NCI-H1105 treated with DMSO at 0.1 percent for 48 hours (cell line): ENCODE measurements at regions not wholly inside any gene's neighbourhood (a gene's known extent, or its start where the extent isn't known, plus 50 kb on each side); places are given as distances from the start of the nearest gene placed in this dataset.
"Not testable (repeated sequence)": the region's sequence is repeated elsewhere in the genome, so short reads cannot be mapped to it uniquely, and the experiment has no call there.

ENCODE experiments used
- DNase-seq: peaks from one replicate; lab custom pipeline; 2025; lab: John Stamatoyannopoulos, UW

DNA sequence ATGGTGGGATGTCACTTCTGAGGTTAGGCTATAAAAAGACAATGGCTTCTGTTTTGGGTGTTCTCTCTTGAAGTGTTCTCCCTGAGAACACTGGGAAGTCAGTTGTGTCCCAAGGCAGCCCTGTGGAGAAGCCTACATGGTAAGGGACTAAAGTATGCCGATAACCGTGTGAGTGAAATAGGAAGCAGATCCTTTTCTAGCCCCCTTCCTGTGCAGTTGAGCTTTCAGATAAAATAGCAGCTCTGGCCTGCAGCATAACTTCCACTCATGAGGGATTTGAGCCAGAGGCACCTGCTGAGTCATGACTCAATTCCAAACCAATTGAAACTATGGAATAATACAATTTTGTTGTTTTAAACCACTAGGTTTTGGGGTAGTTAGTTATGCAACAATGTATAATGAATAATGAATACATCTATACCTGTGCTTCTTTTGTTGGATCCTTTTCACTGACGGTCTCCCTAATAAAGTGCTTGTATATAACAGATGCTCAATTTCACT, 241.6 kb downstream of the TFAP2B start:
- no peak for DNase-seq

DNA sequence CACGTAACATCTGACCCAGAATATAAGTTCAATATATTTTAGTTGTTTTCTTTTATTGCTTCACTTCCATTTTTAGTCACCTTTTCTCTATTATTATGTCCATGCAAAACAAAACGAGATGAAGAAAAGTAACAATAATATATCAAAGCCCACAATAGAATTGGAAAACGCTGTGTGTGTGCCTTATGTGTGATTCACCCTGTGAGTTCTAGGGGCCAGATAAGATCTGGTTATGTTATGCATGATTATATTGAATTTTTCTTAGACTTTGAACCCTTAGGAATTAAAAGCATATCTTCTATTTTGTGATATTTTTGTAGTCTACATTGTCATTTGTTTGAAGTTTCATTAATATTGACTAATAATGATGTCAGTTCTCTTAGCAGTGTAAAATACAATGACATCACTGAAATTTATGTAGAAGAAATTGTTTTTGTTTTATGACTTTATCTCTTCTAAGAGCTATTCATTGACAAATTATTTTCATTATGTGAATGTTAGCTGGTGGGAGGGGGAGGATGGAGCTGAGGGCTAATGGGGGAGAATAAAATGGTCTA, 243.6 kb downstream of the TFAP2B start:
- DNase-seq = no peak

DNA sequence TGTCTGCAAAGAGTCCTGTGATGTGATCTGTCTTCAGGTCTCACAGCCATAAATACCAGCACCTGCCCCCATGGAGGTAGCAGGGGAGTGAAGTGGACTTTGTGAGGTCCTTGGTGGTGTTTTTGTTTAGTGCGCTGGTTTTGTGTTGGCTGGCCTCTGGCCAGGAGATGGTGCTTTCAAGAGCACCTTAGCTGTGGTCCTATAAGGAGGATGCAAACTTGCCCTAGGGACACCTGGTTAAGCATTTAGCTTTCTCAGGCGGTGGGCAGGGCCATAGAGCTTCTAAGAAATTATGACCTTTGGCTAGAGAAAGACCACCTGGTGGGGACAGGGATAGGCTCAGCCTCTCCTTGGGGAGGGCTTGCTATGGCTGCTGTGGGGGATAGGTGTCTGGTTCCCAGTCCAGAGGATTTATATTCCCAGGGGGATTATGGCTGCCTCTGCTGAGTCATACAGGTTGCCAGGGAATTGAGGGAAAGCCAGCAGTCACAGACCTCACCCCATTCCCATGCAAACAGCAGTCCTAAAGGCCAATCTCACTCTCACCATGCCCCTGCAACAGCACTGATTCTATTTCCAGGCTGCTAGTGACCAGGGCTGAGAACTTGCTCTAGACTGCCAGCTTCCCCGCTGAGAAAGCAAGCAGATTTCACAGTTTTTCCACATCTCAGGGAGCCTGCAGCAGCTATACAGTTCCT, 259.3 kb downstream of the TFAP2B start:
- DNase-seq = no peak

DNA sequence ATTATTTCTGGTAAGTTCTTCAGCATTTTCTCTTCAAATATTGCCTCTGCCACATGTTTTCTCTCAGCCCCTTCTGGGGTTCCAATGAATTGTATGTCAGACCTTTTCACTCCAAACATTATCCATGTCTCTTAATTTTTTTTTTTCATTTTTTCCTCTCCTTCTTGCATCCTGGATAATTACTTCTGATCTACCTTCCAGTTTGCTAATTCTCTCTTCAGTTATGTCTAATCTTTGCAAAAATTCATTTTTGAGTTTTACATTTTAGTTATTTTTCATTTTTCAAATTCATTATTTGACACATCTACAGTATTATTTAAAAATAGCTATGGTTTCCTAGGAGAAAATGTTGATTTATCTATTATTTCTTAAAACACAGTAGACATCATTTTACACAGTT, 271.7 kb downstream of the TFAP2B start:
- DNase-seq = no peak

DNA sequence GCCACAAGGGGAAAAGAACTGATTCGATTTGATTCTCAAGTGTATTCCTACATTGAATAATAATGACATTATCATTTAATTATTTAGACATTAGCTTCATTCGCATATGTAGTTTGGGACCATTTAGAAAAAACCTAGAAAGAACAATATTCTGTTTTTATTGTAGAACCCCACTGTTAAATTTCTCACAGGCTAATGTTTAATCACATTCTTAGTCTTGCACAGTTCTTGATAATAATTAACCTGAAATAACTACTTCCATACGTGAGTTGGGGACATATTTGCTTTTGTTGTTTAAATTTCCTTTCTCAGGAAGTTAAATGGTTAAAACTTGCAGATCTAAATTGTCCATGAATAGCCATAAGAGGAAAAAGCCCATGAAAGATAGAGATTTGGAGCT, 275.2 kb downstream of the TFAP2B start:
- DNase-seq = no peak

DNA sequence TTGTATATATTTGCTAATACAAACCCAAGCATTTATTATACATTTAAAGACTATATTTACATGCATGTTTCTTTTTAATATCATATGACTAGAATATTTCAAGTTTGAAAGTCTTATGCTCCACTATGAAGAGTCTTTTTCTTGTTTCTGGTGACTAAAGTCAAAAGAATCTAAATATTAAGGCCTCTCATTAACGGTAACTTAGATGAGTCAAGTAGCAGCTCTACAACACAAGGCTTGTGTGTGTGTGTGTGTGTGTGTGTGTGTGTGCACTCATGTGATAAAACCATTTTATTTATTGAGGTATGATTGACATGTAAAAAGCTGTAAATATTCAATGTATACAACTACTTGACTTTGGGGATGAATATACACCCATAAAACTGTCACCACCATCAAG, 275.6 kb downstream of the TFAP2B start:
- DNase-seq = no peak

DNA sequence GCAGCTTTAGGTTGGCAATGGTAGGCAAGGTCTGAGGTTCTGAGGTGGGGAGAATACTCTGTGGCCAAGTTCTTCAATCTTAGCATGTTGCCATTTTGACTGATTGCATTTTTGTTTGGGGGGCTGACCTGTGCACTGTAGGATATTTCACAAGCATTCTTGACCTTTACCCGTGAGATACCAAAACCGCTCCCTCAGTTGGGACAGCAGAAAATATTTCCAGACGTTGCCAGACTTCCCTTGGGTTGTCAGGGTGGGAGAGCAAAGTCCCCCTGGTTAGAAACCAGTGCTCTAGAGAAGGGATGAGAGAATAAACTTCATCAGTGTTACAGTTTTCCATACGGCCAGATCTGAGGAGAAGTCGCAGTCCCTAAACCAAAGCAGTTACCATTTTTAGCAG, 279.6 kb downstream of the TFAP2B start:
- no peak for DNase-seq

DNA sequence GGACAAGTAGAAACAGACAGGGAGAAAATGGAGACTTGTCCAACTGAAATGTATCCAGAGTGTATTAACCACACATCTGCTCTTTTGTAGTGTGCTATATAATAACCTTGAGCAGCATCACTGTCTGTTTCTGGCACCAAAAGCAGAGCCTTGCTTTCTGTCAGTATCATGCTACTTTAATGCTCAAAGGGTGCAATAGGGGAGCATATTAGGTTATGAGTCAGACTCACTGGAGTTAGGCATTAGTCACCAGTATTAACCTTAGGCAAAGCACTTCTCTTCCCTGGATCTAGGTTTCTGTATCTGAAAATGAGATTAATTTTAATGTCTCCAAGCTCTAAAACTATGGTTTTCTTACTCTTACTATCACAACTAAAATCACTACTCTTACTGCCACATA, 280.1 kb downstream of the TFAP2B start:
- no peak for DNase-seq

DNA sequence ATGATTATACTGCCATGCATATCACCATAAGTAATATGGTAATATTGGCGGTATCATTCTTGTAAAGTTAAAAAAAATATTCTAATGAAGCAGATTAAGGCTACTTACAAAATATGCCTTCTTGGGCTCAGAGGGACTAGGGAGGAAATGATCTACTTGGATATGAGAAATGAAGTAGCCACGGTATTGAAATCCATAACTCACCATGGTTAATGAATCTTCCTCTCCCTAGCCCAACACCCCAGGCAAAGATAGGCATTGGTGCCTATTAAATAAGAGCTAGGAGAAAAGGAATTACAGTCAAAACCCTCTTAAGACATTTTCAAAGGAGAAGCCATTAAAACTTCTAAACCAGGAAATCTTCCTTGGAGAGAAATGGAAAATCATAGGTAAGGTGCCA, 280.5 kb downstream of the TFAP2B start:
- no peak for DNase-seq

DNA sequence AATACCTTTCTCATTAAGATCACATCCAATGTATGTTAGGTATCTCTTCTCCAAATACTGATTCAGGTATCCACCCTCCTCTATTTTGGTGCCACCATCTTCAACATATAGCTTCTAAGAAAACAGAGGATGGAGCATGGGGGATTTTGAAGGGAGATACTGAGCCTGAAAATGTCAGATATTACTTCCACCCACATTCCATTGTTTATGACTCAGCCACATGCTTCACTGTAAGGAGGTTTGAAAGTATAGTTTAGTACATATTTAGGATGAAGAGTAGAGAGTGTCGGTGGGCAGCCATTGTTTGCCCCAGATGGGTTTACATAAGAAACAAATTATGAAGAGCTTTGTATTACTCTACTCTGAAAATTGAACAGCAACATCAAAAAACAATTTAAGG, 286.7 kb downstream of the TFAP2B start:
- DNase-seq = no peak

DNA sequence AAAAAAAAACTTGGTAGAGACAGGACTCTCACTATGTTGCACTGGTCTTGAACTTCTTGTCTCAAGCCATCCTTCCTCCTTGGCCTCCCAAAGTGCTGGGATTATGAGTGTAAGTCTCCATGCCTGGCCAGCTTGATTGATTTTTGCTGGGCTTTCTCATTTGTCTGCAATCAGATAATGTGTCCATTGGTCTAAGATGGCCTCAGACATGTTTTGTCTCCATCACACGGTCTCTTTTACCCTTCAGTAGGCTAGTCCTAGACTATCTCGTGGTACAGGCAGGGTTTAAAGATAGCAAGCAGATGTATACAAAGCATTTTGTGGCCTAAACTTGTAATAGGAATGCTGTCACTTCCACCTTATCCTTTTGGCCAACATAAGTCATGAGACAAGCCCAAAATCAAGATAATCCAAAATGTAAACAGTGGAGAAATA, 289.1 kb downstream of the TFAP2B start:
- DNase-seq = no peak

DNA sequence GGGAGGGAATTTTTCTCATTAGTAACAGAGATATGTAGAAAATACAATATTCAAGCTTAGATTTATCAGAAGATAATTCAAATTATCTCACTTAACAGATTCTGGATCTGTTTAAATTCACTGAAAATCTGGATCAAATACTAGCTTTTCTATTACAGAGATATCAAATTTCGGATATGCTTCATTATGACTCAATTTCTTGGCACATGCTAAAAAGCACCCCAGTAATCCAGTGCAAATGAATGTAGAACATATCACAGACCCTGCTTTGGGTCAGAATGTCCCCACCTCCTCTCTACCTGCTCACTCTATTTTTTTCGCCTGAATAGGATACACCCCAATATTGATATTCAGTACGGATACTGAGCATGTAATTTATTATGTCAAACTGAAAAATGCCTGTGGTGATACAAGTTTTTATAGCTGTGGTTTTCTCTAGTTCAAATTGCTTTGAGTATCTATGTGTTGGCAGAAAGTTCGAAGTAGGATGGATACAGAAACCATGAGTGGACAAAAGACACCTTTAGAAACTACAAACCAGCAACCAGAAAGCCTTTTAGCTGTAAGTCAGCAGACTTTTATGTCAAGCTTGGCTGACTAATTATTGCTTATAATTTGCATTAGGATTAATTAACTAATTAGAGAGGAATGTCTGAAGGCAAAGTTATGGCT, 290.0 kb downstream of the TFAP2B start:
- no peak for DNase-seq

DNA sequence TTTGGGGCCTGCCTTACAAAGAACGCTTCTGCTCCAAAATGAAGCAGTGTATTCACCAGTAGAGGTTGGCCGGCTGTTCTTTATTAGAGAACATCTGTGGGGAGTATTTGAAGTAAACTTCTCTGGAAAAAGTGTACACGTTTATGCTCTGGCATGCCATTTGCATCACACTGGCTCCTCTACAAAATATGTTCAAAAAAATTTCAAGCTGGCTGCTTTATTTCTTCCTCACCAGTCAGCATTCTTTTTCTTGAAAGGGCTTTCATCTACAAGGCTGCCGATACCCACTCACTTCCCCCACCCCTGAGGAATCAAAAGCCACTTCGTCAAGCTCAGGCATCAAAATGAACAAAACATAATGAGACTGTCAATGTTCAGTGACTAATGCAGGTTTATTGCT, 294.1 kb downstream of the TFAP2B start:
- DNase-seq = no peak

DNA sequence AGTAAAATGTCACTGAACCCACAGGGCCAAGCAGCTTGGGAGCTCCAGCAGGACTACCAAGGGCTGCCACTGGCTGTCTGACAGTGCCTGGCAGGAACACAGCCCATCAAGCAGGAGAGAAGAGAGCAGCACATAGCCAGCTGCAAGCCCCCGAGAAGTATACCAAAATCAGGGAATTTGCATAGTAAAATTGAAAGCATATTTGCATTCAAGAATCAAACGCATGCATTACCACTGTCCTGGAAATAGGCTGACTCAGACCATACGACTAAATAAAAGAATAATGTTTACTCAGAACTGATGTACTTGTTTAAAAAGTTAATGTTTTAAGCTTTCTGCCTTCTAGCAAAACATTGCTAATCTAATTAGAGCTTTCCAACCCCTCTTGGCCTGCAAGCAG, 298.1 kb downstream of the TFAP2B start:
- no peak for DNase-seq

DNA sequence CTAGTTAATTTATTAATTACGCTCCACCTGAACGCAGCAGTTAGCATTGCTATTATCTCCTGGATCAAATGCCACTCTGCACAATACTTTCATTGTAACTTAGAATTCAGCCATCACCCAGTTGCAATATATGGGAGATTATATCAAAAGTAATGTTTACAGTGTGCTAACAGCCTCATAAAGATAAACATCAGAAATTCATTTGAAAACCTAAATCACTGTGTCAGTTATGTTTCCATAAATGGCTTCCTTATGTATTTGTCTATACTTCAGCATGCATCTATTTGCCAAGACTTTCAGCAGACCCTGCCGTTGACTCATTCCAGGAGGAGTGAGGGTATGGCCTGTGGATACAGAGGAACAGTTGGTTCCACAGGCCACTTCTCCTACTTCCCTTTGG, 300.1 kb downstream of the TFAP2B start:
- peak; percentile 8 for DNase-seq

DNA sequence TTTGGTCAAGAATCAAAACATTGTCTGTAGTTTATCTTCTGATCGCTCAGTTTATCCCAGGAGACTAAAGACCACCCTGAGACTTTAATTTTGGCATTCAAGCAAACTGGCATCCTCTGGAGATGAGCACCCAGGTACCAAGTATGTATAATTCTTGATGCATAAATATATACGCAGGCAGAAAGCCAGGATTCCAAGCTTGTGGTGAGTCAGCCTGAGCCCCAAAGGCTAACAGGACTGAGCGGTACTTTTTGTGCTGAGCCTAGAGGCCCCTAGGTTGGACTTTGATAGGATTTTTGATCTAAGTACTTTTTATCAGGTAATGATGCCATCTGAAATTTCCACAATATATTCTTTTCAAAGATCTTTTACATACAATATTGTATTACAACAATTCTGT, 301.3 kb downstream of the TFAP2B start:
- no peak for DNase-seq

DNA sequence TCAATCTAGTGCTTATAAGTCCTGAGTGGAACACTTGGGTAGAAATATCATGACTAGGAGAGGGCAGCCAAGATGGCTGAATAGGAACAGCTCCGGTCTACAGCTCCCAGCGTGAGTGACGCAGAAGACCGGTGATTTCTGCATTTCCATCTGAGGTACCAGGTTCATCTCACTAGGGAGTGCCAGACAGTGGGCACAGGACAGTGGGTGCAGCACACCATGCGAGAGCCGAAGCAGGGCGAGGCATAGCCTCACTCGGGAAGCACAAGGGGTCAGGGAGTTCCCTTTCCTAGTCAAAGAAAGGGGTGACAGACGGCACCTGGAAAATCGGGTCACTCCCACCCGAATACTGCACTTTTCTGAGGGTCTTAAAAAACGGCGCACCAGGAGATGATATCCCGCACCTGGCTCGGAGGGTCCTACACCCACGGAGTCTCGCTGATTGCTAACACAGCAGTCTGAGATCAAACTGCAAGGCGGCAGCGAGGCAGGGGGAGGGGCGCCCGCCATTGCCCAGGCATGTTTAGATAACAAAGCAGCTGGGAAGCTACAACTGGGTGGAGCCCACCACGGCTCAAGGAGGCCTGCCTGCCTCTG, 302.8 kb downstream of the TFAP2B start:
- DNase-seq = not testable (repeated sequence)

DNA sequence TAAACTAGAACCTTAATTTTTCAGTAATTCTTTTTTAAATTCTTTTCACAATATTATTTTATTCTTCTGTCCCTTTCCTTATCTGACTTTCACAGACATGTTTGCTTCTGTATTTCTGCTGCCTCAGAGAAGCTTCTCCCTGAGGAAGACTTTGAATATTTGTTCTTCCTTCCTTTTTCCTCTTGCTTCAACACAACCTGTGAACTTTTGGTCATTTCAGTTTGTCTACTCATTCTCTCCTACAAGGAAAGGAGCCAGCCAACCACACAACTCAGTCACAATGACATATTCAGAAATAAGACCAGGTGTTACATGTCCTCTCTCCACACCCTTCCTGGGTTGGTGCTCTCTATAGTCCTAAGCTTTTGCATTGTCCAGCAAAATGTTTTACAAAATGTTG, 310.4 kb downstream of the TFAP2B start:
- DNase-seq = no peak

DNA sequence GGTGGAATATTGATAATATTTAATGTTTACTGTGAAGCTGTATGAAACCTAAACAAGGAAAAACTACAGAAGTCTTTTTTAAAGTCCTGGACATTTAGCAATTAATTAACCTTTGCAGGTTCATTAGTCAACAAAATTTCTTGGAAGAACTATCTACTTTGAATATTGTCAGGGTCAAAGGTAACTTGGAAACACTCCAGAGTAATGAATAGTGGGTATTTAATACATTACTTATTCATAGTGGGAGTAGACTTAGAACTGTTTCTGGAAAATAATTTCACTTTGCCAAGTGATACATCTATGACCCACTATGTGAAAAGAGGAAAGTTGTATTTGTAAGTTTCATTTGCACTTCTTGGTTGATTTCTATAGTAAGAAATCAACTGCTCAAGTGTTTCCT, 319.1 kb downstream of the TFAP2B start:
- no peak for DNase-seq

DNA sequence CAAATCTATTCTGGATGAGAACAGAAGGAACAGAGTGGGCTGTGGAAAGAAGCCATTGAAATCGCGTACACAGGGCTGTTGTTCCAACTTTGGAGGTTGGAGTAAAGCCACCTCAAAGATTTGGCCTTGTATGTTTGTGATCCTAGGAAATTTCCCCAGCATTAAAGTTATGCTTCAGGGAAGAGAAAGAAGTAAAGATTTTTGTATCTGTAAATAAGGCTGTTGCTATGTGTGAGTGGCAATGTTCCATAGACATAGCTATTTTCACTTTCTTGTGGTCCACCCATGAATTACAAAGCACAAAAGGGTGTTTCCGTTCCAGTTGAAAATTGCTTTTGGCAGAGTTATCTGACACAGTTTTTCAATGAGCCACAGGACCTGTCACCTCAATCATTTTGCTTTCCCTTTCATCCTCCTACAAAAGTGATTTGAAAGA, 321.3 kb downstream of the TFAP2B start:
- no peak for DNase-seq

DNA sequence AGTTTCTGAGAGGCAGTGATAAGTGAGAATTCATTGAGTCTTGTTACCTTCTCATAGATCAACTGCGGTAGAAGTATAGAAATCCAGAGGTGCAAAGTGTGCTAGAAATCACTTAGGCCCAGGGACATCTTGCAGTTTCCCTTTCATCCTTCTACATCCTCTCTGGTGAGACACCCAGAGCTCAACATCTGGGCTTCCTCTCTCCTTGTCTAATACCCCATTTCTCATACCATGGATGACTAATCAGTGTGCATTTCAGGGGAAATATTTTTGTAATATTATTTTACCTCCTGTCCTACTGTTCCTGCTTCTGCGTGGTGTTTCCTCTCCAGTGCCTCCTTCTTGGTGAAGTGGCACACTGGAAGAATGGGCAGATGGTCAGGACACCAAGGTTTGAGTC, 322.4 kb downstream of the TFAP2B start:
- DNase-seq = no peak

DNA sequence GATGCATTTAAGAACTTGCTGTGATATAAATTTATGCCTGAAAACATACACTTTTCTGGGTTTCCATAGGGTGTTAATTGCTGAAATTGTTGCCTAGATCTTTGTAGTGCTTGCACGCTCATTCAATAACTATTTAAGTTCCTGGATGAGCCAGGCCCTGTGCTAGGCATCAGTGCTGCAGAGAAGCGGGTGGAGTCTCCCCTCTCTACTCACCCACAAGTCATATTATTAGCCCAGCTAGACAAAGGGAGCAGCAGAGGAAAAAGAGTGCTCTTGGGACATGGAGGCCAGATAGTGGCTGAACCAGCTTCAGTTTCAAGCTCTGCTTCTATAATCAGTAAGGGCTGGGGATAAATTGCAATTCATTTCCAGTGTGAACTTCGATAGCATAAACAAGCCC, 329.1 kb downstream of the TFAP2B start:
- DNase-seq = no peak

DNA sequence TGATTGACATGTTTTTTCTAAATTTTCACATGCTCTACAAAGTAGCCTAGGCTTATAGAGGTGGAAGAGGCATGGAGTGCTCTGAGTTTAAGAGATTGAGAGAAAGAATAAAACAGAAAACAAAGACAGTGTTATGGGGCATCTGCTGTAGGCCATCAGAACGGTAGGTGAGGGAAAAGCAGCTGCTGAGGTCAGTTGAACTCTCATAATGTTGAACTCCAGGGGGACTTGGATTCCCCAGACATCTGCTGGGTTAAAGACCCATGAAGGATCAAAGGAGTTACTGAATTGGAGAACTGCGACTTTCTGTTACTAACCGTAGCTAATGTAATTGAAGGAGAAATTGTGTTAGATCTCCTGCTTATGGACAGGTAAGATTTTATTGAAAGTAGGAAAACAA, 333.9 kb downstream of the TFAP2B start:
- DNase-seq = no peak
